ENCODE measurements at regions not wholly inside any gene's neighbourhood (a gene's known extent, or its start where the extent isn't known, plus 50 kb on each side); places are given as distances from the start of the nearest gene placed in this dataset.

- TF ChIP-seq EZH2phosphoT487 (IDR thresholded peaks at IDR 0.05) (no peak), CTCF (IDR thresholded peaks at IDR 0.05) (no peak), EZH2 (IDR thresholded peaks at IDR 0.05) (no peak)
Observed at GRCh38 chr3:153289334-153289808, 127.3 kb downstream of the RAP2B start.
